Mammary epithelial cell (primary cell): ENCODE measurements at regions not wholly inside any gene's neighbourhood (a gene's known extent, or its start where the extent isn't known, plus 50 kb on each side); places are given as distances from the start of the nearest gene placed in this dataset.

ENCODE experiments used
- CTCF ChIP-seq, 2 donors: IDR thresholded peaks in 1 of 2; conservative IDR thresholded peaks in 1 of 2; 2 replicates each; pipeline ENCODE4 v1.5.1; 2011 to 2012; ENCODE audit warnings: inconsistent platforms in 2 of 2, low read length in 2 of 2, mild to moderate bottlenecking in 2 of 2, control low read depth in 1 of 2, low read depth in 1 of 2; ENCODE audit not compliant: insufficient read depth in 1 of 2; ENCODE audit errors: extremely low read depth in 1 of 2
- EZH2 ChIP-seq: IDR thresholded peaks from 2 replicates; pipeline ENCODE4 v1.6.1; 2012; ENCODE audit warnings: low read length, inconsistent platforms, borderline replicate concordance

GRCh38 chr5:101653996-101654395 lies 642.1 kb downstream of the SLCO4C1 start:
- TF ChIP-seq CTCF (conservative IDR thresholded peaks at IDR 0.05 in 1 of 2, IDR thresholded peaks at IDR 0.05 in 1 of 2; ENCODE audit: extremely low read depth in 1 of 2, insufficient read depth in 1 of 2, low read depth in 1 of 2, low read length in 2 of 2), result no peak
- no peak for TF ChIP-seq EZH2
